Muscle layer of colon (tissue), 2 donors: ENCODE measurements at regions not wholly inside any gene's neighbourhood (a gene's known extent, or its start where the extent isn't known, plus 50 kb on each side); places are given as distances from the start of the nearest gene placed in this dataset.

Source experiments
- H3K27ac ChIP-seq: one replicate; pipeline ENCODE4 v1.7.0; 2013; ENCODE audit warnings: low read depth, mild to moderate bottlenecking, low read length, moderate library complexity
- H3K27me3 ChIP-seq, 2 donors: one replicate each; pipeline ENCODE4 v1.7.0; 2013; ENCODE audit warnings: low read length in 2 of 2, mild to moderate bottlenecking in 2 of 2; ENCODE audit not compliant: insufficient read depth in 2 of 2, control insufficient read depth in 1 of 2
- H3K36me3 ChIP-seq: one replicate; pipeline ENCODE4 v1.7.0; 2013; ENCODE audit warnings: mild to moderate bottlenecking, low read length; ENCODE audit not compliant: insufficient read depth
- H3K4me1 ChIP-seq: one replicate; pipeline ENCODE4 v1.7.0; 2013; ENCODE audit warnings: mild to moderate bottlenecking, low read length; ENCODE audit not compliant: insufficient read depth
- H3K4me3 ChIP-seq, 2 donors: one replicate each; pipeline ENCODE4 v1.7.0; 2013; ENCODE audit warnings: low read length in 2 of 2, low read depth in 1 of 2, mild to moderate bottlenecking in 1 of 2, moderate library complexity in 1 of 2
- H3K9ac ChIP-seq: one replicate; pipeline ENCODE4 v1.7.0; 2013; ENCODE audit warnings: low read length
- H3K9me3 ChIP-seq: one replicate; pipeline ENCODE4 v1.7.0; 2013; ENCODE audit warnings: mild to moderate bottlenecking, low read length
- donor health status: abdominal sarcoma.
- donor health status: Adenocarcinoma of cecum.

GRCh38 chr15:70586241-70586640 is 177.1 kb downstream of the UACA start:
- peaks cover 8% of the 10 kb centered on the region for H3K4me1 ChIP-seq
- no peak overlapping the region for H3K9ac ChIP-seq
- H3K4me3 ChIP-seq = no peak overlapping the region
- H3K36me3 ChIP-seq = no peaks in the 10 kb centered on the region
- H3K27ac ChIP-seq = no peak overlapping the region
- H3K9me3 ChIP-seq = no peaks in the 10 kb centered on the region
- H3K27me3 ChIP-seq = peaks cover 0 to 5% of the 10 kb centered on the region in 2 donors

- Histone ChIP-seq H3K9me3 (no peaks in the 10 kb centered on the region), H3K27me3 (peaks cover 0 to 5% of the 10 kb centered on the region in 2 donors), H3K27ac (no peak overlapping the region), H3K4me3 (no peak overlapping the region), H3K36me3 (no peaks in the 10 kb centered on the region), H3K9ac (no peak overlapping the region), H3K4me1 (peaks cover 8% of the 10 kb centered on the region)
These were observed 177.7 kb downstream of the UACA start for GRCh38 chr15:70585707-70586034.

GRCh38 chr15:70584838-70585706 is 178.3 kb downstream of the UACA start:
- no peak overlapping the region for H3K27ac ChIP-seq
- H3K9me3 ChIP-seq = no peaks in the 10 kb centered on the region
- H3K4me1 ChIP-seq = peaks cover 8% of the 10 kb centered on the region
- H3K27me3 ChIP-seq = peaks cover 0 to 5% of the 10 kb centered on the region in 2 donors
- no peaks in the 10 kb centered on the region for H3K36me3 ChIP-seq
- no peak overlapping the region for H3K9ac ChIP-seq
- no peak overlapping the region for H3K4me3 ChIP-seq

GRCh38 chr15:70584441-70584837 is 178.9 kb downstream of the UACA start:
- H3K27me3 ChIP-seq = peaks cover 0 to 5% of the 10 kb centered on the region in 2 donors
- H3K9me3 ChIP-seq = no peaks in the 10 kb centered on the region
- peaks cover 8% of the 10 kb centered on the region for H3K4me1 ChIP-seq
- no peak overlapping the region for H3K9ac ChIP-seq
- no peaks in the 10 kb centered on the region for H3K36me3 ChIP-seq
- H3K4me3 ChIP-seq = no peak overlapping the region
- no peak overlapping the region for H3K27ac ChIP-seq

DNA sequence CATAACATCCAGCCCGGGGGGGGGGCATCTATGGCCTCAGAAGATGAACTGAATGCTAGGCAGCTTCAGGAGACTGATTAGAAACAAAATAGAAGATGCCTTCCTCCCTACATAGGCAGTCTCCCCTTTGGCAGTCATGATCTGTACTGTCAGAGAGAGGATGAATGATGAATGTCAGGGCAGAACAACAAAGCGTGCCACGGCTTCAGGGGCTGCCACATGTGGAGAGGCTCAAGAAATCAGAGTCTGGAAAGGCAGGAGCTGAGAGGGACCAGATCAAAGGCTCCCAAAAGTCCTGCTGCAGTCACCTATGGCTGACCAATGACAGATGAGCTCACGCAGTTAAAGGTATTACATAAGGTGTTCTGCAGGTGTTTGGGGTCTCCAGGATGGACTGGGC is 180.4 kb downstream of the UACA start:
- Histone ChIP-seq H3K27me3 (peaks cover 0 to 5% of the 10 kb centered on the region in 2 donors), H3K27ac (no peak overlapping the region), H3K4me1 (peaks cover 8% of the 10 kb centered on the region), H3K36me3 (no peaks in the 10 kb centered on the region), H3K9ac (no peak overlapping the region), H3K4me3 (no peak overlapping the region), H3K9me3 (no peaks in the 10 kb centered on the region)

DNA sequence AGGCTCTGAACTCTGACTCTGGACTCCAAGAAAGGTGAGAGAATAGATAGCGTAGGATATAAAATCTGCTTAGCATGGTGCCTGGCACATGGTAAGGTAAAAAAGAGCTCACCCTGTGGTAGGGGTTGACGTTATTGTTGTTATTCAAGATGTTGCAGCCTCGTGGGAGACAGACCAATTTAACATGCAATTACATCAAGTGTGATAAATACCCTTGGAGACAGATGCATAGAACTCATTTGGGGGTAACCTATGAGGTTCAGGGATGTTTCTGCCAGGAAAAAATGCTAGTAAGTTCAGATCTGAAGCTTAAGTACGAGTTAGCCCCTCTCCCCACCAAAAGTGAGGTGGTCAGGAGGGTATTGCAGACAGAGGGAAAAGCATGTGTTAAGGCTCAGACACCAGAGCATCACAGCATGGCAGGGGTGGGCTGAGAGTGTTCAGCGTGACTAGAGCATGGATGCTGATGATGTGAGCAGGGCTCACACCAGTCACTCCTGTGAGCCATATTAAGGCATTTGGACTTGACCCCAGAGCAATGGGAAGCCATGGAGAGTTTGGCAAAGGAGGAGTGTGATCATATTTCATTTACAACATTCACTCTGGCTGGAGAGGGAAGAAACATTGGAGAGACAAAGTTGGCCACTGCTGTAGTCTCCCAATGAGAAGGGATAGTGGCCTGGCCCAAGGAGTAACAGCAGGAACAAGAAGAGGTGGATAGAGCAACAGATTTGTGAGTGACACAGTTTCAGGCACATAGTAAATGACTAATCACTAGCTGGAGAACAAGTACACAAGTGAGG is 181.0 kb downstream of the UACA start:
- Histone ChIP-seq H3K9me3 (no peaks in the 10 kb centered on the region), H3K4me3 (no peak overlapping the region), H3K9ac (no peak overlapping the region), H3K27ac (no peak overlapping the region), H3K36me3 (no peaks in the 10 kb centered on the region), H3K4me1 (peaks cover 8% of the 10 kb centered on the region), H3K27me3 (peaks cover 0 to 5% of the 10 kb centered on the region in 2 donors)

- Histone ChIP-seq H3K36me3 (no peaks in the 10 kb centered on the region), H3K27ac (no peak overlapping the region), H3K4me1 (peaks cover 8% of the 10 kb centered on the region), H3K4me3 (no peak overlapping the region), H3K9me3 (no peaks in the 10 kb centered on the region), H3K9ac (no peak overlapping the region), H3K27me3 (peaks cover 0 to 5% of the 10 kb centered on the region in 2 donors)
These were observed 182.4 kb downstream of the UACA start for GRCh38 chr15:70580958-70581357.

DNA sequence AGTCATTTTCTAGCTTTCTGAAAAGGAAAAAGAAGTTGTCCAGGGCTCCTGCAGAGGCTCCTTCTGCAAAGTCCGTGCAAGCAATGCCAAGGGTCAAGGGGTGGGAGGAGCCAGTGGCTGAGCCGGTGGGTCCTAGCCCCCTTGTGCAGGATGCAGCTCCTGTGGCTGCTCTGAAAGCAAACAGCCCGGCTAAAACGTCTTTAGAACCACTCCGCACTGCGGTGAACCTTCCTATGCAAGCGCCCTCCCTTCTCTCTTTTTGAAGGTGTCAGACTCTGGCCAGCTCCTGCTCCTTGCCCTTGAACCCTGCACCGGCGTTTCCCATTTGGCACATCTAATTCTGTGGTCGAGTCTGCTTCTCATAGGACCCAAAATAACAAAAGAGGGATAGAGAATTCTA is 183.1 kb downstream of the UACA start:
- H3K27me3 ChIP-seq = peaks cover 0 to 5% of the 10 kb centered on the region in 2 donors

DNA sequence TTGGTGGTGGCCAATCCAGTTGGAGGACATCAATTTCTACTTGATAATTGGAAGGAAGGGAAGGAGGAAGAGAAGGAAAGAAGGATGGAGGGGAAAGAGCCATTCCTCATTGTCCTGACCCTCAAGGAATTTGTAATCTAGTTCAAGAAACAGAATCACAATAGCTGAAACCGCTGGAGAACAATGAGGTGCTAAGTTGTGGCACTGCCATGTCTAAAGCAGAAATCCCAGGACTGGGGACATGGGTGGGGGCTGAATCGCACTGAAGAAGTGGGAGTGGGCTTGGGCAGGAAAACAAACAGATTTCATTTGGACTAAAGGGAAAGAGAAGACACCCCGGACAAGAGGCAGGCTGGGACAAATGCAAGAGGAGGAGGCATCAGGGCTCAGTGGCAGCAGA is 183.6 kb downstream of the UACA start:
- Histone ChIP-seq H3K9ac (no peak overlapping the region), H3K27me3 (no peaks in the 10 kb centered on the region), H3K27ac (no peak overlapping the region), H3K4me3 (no peak overlapping the region), H3K4me1 (peaks cover 8% of the 10 kb centered on the region), H3K36me3 (no peaks in the 10 kb centered on the region), H3K9me3 (no peaks in the 10 kb centered on the region)

More for the DNA sequence above, 183.1 kb downstream of the UACA start:
- no peaks in the 10 kb centered on the region for H3K36me3 ChIP-seq
- H3K9me3 ChIP-seq = no peaks in the 10 kb centered on the region
- no peak overlapping the region for H3K27ac ChIP-seq
- peaks cover 8% of the 10 kb centered on the region for H3K4me1 ChIP-seq
- no peak overlapping the region for H3K9ac ChIP-seq
- H3K4me3 ChIP-seq = no peak overlapping the region

DNA sequence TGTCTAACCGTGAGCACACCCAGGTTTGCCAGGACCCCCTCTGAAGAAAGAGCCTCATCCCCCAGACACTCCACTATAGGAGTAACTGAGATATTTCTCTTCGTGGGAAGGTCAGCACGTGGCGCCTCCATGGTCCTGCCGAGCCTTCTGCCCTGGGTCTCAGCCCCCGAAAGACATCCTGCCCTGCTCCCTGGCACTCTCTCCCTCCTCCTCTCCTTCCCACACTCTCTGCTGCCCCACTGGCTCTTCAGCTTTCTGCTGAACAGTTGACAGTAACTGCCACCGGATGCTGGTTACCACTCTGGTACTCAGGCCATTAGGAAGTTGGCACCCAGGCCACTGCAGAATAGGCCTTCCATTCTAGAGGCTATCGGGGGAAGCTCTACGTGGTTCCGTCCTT is 185.2 kb downstream of the UACA start:
- Histone ChIP-seq H3K27me3 (no peaks in the 10 kb centered on the region), H3K9ac (no peak overlapping the region), H3K36me3 (no peaks in the 10 kb centered on the region), H3K9me3 (no peaks in the 10 kb centered on the region), H3K4me1 (peaks cover 8% of the 10 kb centered on the region), H3K4me3 (no peak overlapping the region), H3K27ac (no peak overlapping the region)

DNA sequence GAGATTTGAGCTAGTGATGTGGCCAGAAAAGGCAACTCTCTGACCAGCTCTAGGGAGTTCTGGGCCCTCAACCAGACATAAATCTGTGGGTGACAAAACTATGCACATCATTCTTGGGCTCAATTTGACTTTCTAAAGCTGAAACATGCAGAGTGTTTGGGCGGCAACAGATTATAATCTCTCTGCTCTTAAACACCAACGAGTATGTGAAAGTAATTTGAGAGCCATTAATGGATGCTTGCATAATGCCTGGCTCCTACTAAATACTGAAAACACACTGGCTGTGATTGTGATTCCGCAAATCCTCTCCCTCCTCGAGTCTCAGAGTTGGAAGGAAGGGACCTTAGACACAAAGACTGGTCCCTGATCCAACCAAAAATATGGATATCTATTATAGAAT is 186.7 kb downstream of the UACA start:
- no peak overlapping the region for H3K9ac ChIP-seq
- H3K4me1 ChIP-seq = no peaks in the 10 kb centered on the region
- H3K4me3 ChIP-seq = no peak overlapping the region
- H3K36me3 ChIP-seq = no peaks in the 10 kb centered on the region
- H3K27ac ChIP-seq = no peak overlapping the region
- H3K27me3 ChIP-seq = no peaks in the 10 kb centered on the region
- no peaks in the 10 kb centered on the region for H3K9me3 ChIP-seq
